Liver (tissue), 8 donors: ENCODE measurements at regions not wholly inside any gene's neighbourhood (a gene's known extent, or its start where the extent isn't known, plus 50 kb on each side); places are given as distances from the start of the nearest gene placed in this dataset.

Experiments used
- DNase-seq: peaks from one replicate; pipeline ENCODE4 v3.0.0-alpha.2; 2017; ENCODE audit warnings: low spot score
- H3K27ac ChIP-seq, 2 donors: one replicate each; pipeline ENCODE4 v1.7.0; 2013; ENCODE audit warnings: inconsistent platforms in 2 of 2, low read length in 2 of 2, control low read depth in 1 of 2, low read depth in 1 of 2, mild to moderate bottlenecking in 1 of 2
- H3K27me3 ChIP-seq, 4 donors: one replicate each; pipeline versions ENCODE4 v1.6.1 to v1.7.0; 2013; ENCODE audit warnings: low read length in 3 of 4, inconsistent platforms in 1 of 4, mild to moderate bottlenecking in 1 of 4, moderate library complexity in 1 of 4; ENCODE audit not compliant: control insufficient read depth in 4 of 4, insufficient read depth in 4 of 4
- H3K36me3 ChIP-seq, 4 donors: one replicate each; pipeline versions ENCODE4 v1.6.1 to v1.7.0; 2013; ENCODE audit warnings: low read length in 3 of 4, mild to moderate bottlenecking in 3 of 4, low read depth in 1 of 4, moderate library complexity in 1 of 4; ENCODE audit not compliant: control insufficient read depth in 4 of 4, insufficient read depth in 3 of 4
- H3K4me1 ChIP-seq, 4 donors: one replicate each; pipeline versions ENCODE4 v1.6.1 to v1.7.0; 2013; ENCODE audit warnings: low read length in 3 of 4, mild to moderate bottlenecking in 3 of 4, moderate library complexity in 1 of 4; ENCODE audit not compliant: control insufficient read depth in 4 of 4, insufficient read depth in 4 of 4
- H3K4me3 ChIP-seq, 3 donors: one replicate each; pipeline versions ENCODE4 v1.6.1 to v1.7.0; 2013; ENCODE audit warnings: low read length in 3 of 3, control low read depth in 1 of 3, low read depth in 1 of 3, mild to moderate bottlenecking in 1 of 3
- H3K9ac ChIP-seq, 2 donors: one replicate each; pipeline ENCODE4 v1.7.0; 2013; ENCODE audit warnings: low read length in 2 of 2, mild to moderate bottlenecking in 2 of 2, moderate library complexity in 2 of 2, control low read depth in 1 of 2, low read depth in 1 of 2
- H3K9me3 ChIP-seq, 4 donors: one replicate each; pipeline versions ENCODE4 v1.6.1 to v1.7.0; 2013; ENCODE audit warnings: low read length in 3 of 4; ENCODE audit not compliant: control insufficient read depth in 4 of 4
- EGR1 ChIP-seq, 2 donors: IDR thresholded peaks; 2 replicates each; pipeline ENCODE4 v1.6.1; 2016 to 2018; ENCODE audit warnings: antibody characterized with exemption in 2 of 2, low read depth in 2 of 2
- FOXA1 ChIP-seq: IDR thresholded peaks from 2 replicates; pipeline ENCODE4 v1.6.1; 2016; ENCODE audit warnings: antibody characterized with exemption
- FOXA2 ChIP-seq: IDR thresholded peaks from 2 replicates; pipeline ENCODE4 v1.6.1; 2016; ENCODE audit warnings: antibody characterized with exemption
- GABPA ChIP-seq, 2 donors: IDR thresholded peaks in 1 of 2; conservative IDR thresholded peaks in 1 of 2; 2 replicates each; pipeline ENCODE4 v1.6.1; 2016; ENCODE audit warnings: antibody characterized with exemption in 2 of 2, mild to moderate bottlenecking in 1 of 2, moderate library complexity in 1 of 2
- HNF4A ChIP-seq, 2 donors: conservative IDR thresholded peaks; 2 replicates each; pipeline ENCODE4 v1.6.1; 2016; ENCODE audit warnings: antibody characterized with exemption in 2 of 2, mild to moderate bottlenecking in 2 of 2
- HNF4G ChIP-seq: IDR thresholded peaks from 2 replicates; pipeline ENCODE4 v1.6.1; 2016; ENCODE audit warnings: antibody characterized with exemption
- JUND ChIP-seq, 2 donors: IDR thresholded peaks; 2 replicates each; pipeline ENCODE4 v1.6.1; 2016; ENCODE audit warnings: antibody characterized with exemption in 2 of 2
- NR2F2 ChIP-seq: IDR thresholded peaks from 2 replicates; pipeline ENCODE4 v1.6.1; 2016; ENCODE audit warnings: antibody characterized with exemption
- RAD21 ChIP-seq, 2 donors: IDR thresholded peaks; 2 replicates each; pipeline ENCODE4 v1.6.1; 2016; ENCODE audit warnings: antibody characterized with exemption in 2 of 2, mild to moderate bottlenecking in 2 of 2
- TAF1 ChIP-seq: conservative IDR thresholded peaks from 2 replicates; pipeline ENCODE4 v1.6.1; 2016; ENCODE audit warnings: antibody characterized with exemption, mild to moderate bottlenecking
- YY1 ChIP-seq: IDR thresholded peaks from 2 replicates; pipeline ENCODE4 v1.6.1; 2016; ENCODE audit warnings: antibody characterized with exemption, mild to moderate bottlenecking
- WGBS: extraction: QIAGEN DNeasy Blood & Tissue Kit; methylation state at CpG from one replicate; pipeline ENCODE4 v1.1.7; 2013; 5-methylcytosine and 5-hydroxymethylcytosine counted together
- TF ChIP-seq, protein P1 (sequence below): fragments of 150-350 bp; IDR thresholded peaks from 2 replicates; pipeline ENCODE4 v1.5.1; 2017; ENCODE audit warnings: improper control_type of control experiment, low read depth, low read length; ENCODE audit not compliant: missing input control
- TF ChIP-seq, protein P2 (sequence below): IDR thresholded peaks from 2 replicates; pipeline ENCODE4 v1.6.1; 2016; ENCODE audit warnings: antibody characterized with exemption
- TF ChIP-seq, protein P3 (sequence below): IDR thresholded peaks from 2 replicates; pipeline ENCODE4 v1.6.1; 2016; ENCODE audit warnings: antibody characterized with exemption
- TF ChIP-seq, protein P4 (sequence below): IDR thresholded peaks from 2 replicates; pipeline ENCODE4 v1.6.1; 2016; ENCODE audit warnings: antibody characterized with exemption, mild to moderate bottlenecking
- donor health status: healthy.
- donor health status: healthy.
- donor health status: healthy.
- donor health status: healthy.
- donor health status: healthy.

DNA sequence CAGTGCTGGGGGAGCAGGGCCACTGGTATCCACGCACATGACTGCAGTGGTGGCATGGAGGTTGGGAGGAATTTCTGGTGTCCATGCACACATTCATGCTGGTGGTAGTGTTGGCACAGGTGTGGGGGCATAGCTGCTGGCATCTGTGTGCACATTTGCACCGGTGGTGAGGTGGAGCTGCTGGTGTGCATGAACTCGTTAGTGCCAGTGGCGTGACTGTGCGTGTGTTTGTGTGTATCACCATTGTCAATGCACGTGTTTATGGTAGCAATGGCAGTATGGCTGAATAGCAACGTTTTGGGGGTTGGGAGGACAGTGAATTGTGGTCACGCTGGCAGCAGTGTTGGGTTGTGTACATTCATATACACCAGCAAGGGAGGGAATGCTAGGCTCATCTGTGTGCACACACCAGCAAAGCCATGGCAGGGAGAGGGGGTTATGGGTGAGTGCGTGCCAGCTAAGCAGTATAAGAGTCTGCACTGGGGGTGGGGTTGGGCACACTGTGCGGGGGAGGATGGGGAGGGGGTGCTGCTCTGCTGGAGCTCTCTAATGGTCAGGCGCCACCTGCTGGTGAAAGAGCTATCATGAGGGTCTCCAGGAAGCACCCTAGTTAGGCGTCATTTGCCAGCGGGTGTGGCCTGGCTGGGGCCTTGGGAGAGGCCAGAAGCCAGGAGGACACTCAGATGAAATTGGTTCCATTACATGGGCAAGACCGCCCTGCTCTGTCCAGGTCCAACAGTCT is 626.1 kb upstream of the ID4 start:
- Histone ChIP-seq H3K4me1 (no peaks in the 10 kb centered on the region), H3K27ac (no peak overlapping the region), H3K9ac (no peak overlapping the region), H3K4me3 (no peak overlapping the region), H3K9me3 (no peaks in the 10 kb centered on the region), H3K27me3 (no peaks in the 10 kb centered on the region), H3K36me3 (no peaks in the 10 kb centered on the region)
- DNase-seq, result peak; percentile 41
- WGBS, result 79% methylated on average over 14 of the region's 14 CpGs
- no peak for TF ChIP-seq TAF1
- peak in 1 of 2 donors; percentile 30 for TF ChIP-seq RAD21 (IDR thresholded peaks at IDR 0.05)
- TF ChIP-seq, protein P1, sequence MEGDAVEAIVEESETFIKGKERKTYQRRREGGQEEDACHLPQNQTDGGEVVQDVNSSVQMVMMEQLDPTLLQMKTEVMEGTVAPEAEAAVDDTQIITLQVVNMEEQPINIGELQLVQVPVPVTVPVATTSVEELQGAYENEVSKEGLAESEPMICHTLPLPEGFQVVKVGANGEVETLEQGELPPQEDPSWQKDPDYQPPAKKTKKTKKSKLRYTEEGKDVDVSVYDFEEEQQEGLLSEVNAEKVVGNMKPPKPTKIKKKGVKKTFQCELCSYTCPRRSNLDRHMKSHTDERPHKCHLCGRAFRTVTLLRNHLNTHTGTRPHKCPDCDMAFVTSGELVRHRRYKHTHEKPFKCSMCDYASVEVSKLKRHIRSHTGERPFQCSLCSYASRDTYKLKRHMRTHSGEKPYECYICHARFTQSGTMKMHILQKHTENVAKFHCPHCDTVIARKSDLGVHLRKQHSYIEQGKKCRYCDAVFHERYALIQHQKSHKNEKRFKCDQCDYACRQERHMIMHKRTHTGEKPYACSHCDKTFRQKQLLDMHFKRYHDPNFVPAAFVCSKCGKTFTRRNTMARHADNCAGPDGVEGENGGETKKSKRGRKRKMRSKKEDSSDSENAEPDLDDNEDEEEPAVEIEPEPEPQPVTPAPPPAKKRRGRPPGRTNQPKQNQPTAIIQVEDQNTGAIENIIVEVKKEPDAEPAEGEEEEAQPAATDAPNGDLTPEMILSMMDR, result peak; percentile 14

DNA sequence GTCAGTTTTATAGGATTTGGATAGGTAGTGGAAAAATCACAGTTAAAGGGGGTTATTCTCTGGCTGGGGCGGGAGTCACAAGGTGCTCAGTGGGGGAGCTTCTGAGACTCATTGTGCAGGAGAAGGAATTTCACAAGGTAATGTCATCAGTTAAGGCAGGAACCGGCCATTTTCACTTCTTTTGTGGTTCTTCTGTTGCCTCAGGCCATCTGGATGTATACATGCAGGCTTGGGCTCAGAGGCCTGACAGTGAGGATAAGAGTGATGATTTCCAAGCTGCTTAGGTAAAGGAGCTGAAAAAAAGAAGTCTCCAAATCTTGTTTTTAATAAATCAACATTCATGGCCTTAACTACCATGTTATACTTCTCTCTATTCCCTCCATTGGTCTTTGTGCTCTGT is 622.9 kb upstream of the ID4 start:
- no peak for DNase-seq
- TF ChIP-seq NR2F2 (no peak), HNF4G (no peak), YY1 (no peak), GABPA (IDR thresholded peaks at IDR 0.05 in 1 of 2, conservative IDR thresholded peaks at IDR 0.05 in 1 of 2) (no peak), TAF1 (no peak), HNF4A (conservative IDR thresholded peaks at IDR 0.05) (no peak), FOXA1 (no peak), FOXA2 (no peak), EGR1 (IDR thresholded peaks at IDR 0.05; ENCODE audit: low read depth in 2 of 2) (no peak), JUND (IDR thresholded peaks at IDR 0.05) (no peak)
- TF ChIP-seq, protein P2, sequence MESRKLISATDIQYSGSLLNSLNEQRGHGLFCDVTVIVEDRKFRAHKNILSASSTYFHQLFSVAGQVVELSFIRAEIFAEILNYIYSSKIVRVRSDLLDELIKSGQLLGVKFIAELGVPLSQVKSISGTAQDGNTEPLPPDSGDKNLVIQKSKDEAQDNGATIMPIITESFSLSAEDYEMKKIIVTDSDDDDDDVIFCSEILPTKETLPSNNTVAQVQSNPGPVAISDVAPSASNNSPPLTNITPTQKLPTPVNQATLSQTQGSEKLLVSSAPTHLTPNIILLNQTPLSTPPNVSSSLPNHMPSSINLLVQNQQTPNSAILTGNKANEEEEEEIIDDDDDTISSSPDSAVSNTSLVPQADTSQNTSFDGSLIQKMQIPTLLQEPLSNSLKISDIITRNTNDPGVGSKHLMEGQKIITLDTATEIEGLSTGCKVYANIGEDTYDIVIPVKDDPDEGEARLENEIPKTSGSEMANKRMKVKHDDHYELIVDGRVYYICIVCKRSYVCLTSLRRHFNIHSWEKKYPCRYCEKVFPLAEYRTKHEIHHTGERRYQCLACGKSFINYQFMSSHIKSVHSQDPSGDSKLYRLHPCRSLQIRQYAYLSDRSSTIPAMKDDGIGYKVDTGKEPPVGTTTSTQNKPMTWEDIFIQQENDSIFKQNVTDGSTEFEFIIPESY, result no peak
- TF ChIP-seq, protein P3, sequence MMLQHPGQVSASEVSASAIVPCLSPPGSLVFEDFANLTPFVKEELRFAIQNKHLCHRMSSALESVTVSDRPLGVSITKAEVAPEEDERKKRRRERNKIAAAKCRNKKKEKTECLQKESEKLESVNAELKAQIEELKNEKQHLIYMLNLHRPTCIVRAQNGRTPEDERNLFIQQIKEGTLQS, result no peak
- TF ChIP-seq, protein P1, result no peak
- TF ChIP-seq, protein P4, sequence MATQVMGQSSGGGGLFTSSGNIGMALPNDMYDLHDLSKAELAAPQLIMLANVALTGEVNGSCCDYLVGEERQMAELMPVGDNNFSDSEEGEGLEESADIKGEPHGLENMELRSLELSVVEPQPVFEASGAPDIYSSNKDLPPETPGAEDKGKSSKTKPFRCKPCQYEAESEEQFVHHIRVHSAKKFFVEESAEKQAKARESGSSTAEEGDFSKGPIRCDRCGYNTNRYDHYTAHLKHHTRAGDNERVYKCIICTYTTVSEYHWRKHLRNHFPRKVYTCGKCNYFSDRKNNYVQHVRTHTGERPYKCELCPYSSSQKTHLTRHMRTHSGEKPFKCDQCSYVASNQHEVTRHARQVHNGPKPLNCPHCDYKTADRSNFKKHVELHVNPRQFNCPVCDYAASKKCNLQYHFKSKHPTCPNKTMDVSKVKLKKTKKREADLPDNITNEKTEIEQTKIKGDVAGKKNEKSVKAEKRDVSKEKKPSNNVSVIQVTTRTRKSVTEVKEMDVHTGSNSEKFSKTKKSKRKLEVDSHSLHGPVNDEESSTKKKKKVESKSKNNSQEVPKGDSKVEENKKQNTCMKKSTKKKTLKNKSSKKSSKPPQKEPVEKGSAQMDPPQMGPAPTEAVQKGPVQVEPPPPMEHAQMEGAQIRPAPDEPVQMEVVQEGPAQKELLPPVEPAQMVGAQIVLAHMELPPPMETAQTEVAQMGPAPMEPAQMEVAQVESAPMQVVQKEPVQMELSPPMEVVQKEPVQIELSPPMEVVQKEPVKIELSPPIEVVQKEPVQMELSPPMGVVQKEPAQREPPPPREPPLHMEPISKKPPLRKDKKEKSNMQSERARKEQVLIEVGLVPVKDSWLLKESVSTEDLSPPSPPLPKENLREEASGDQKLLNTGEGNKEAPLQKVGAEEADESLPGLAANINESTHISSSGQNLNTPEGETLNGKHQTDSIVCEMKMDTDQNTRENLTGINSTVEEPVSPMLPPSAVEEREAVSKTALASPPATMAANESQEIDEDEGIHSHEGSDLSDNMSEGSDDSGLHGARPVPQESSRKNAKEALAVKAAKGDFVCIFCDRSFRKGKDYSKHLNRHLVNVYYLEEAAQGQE, result no peak
- 65% methylated on average over 2 of the region's 2 CpGs for whole genome bisulfite sequencing
- no peak overlapping the region for H3K27ac ChIP-seq
- no peaks in the 10 kb centered on the region for H3K9me3 ChIP-seq
- H3K36me3 ChIP-seq, result no peaks in the 10 kb centered on the region
- no peaks in the 10 kb centered on the region for H3K4me1 ChIP-seq
- no peak overlapping the region for H3K9ac ChIP-seq
- no peaks in the 10 kb centered on the region for H3K27me3 ChIP-seq
- no peak overlapping the region for H3K4me3 ChIP-seq
